ENCODE measurements at regions not wholly inside any gene's neighbourhood (a gene's known extent, or its start where the extent isn't known, plus 50 kb on each side); places are given as distances from the start of the nearest gene placed in this dataset.
A peak's percentile ranks its signal among the peaks of the same experiment; 100 is the strongest.

DNA sequence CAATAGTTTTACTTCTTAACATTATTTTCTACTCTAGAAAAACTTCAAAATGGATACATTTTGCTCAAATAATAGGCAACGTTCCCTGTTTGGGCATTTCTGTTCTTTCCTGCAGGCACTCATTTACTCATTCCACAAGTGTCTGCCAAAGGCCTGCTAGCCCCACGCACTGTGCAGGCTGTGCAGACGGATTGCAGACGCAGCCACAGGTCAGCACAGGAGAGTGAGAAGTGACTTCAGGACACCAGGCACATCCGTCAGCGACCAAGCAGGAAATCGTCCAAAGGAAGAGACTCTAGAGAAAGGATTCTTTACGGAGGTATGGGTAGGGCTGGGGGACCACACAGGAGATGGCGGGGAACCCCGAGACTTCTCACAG lies 103.0 kb upstream of the AGAP1 start:
- Mint-ChIP-seq H3K9me3 (ENCODE audit: unreplicated experiment) (no peaks in the 10 kb centered on the region), H3K4me1 (ENCODE audit: low read depth, unreplicated experiment) (peaks cover 6% of the 10 kb centered on the region), H3K36me3 (ENCODE audit: insufficient read depth, unreplicated experiment) (no peaks in the 10 kb centered on the region), H3K27ac (ENCODE audit: unreplicated experiment) (no peak overlapping the region), H3K27me3 (ENCODE audit: insufficient read depth, unreplicated experiment) (no peaks in the 10 kb centered on the region), H3K4me3 (ENCODE audit: unreplicated experiment) (no peak overlapping the region)
- ChIA-PET POLR2A (no interaction called here), CTCF (no interaction called here)
- DNase-seq, result no peak
- BruUV-seq (replicated peaks), result no TSS peak
- no peak for TF ChIP-seq CTCF (IDR thresholded peaks at IDR 0.05; ENCODE audit: insufficient read depth in 1 of 2, low read depth in 1 of 2, low read length in 1 of 2, severe bottlenecking in 1 of 2, unreplicated experiment in 1 of 2)
- H3K27me3 ChIP-seq (replicated peaks; ENCODE audit: control insufficient read depth, insufficient read depth, low read length), result no peaks in the 10 kb centered on the region
- intact Hi-C loops (cut with micrococcal nuclease; ENCODE audit: unreplicated experiment), result no loop called here
- no peaks in the 10 kb centered on the region for H3K4me1 ChIP-seq
- no peaks in the 10 kb centered on the region for H3K36me3 ChIP-seq (ENCODE audit: control insufficient read depth, insufficient read depth, low read length)
- no peaks in the 10 kb centered on the region for H3K9me3 ChIP-seq
- no peak overlapping the region for H3K4me3 ChIP-seq (ENCODE audit: low read depth, low read length)

DNA sequence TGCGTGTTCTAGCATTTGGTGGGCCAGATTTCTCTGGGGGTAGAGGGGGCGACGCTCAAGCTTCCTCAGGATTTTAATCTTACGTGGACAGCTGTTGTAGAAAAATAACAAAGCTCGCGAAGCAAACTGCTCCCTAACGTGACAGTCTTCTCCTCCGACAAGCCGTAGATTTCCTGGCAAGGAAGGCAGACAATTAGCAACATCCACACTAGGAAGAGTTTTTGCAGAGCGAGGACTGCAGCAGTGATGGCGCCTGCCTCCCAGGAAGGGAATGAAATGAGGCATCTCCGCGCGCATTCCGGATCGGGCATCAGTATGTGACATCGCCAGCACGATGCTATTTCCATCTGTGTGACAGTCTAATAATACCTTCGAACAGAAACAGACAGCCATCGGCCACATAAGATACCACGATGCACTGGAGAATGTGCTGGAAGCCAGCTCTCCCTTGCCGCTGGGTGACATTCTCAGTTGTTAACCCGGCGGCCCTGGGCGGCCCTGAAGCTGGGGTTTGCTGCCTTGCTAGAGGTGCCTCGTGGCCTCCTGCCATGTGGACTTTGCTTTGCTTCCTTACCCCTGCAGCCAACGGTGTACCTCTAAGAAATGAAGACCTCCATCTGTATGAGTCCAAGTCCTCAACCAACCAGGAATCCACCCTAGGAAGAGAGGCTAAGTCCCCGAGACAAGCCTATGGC lies 101.8 kb upstream of the AGAP1 start:
- Histone ChIP-seq H3K4me1 (no peaks in the 10 kb centered on the region), H3K27me3 (replicated peaks; ENCODE audit: control insufficient read depth, insufficient read depth, low read length) (no peaks in the 10 kb centered on the region), H3K9me3 (no peaks in the 10 kb centered on the region), H3K4me3 (ENCODE audit: low read depth, low read length) (no peak overlapping the region), H3K36me3 (ENCODE audit: control insufficient read depth, insufficient read depth, low read length) (no peaks in the 10 kb centered on the region)
- no peaks in the 10 kb centered on the region for H3K36me3 Mint-ChIP-seq (ENCODE audit: insufficient read depth, unreplicated experiment)
- no peaks in the 10 kb centered on the region for H3K9me3 Mint-ChIP-seq (ENCODE audit: unreplicated experiment)
- H3K27ac Mint-ChIP-seq (ENCODE audit: unreplicated experiment), result no peak overlapping the region
- BruUV-seq (replicated peaks), result no TSS peak
- no peaks in the 10 kb centered on the region for H3K27me3 Mint-ChIP-seq (ENCODE audit: insufficient read depth, unreplicated experiment)
- no peak for TF ChIP-seq CTCF (IDR thresholded peaks at IDR 0.05; ENCODE audit: insufficient read depth in 1 of 2, low read depth in 1 of 2, low read length in 1 of 2, severe bottlenecking in 1 of 2, unreplicated experiment in 1 of 2)
- DNase-seq, result no peak
- H3K4me1 Mint-ChIP-seq (ENCODE audit: low read depth, unreplicated experiment), result peaks cover 6% of the 10 kb centered on the region
- H3K4me3 Mint-ChIP-seq (ENCODE audit: unreplicated experiment), result no peak overlapping the region
- intact Hi-C loops (cut with micrococcal nuclease; ENCODE audit: unreplicated experiment), result no loop called here
- ChIA-PET CTCF (no interaction called here), POLR2A (no interaction called here)

DNA sequence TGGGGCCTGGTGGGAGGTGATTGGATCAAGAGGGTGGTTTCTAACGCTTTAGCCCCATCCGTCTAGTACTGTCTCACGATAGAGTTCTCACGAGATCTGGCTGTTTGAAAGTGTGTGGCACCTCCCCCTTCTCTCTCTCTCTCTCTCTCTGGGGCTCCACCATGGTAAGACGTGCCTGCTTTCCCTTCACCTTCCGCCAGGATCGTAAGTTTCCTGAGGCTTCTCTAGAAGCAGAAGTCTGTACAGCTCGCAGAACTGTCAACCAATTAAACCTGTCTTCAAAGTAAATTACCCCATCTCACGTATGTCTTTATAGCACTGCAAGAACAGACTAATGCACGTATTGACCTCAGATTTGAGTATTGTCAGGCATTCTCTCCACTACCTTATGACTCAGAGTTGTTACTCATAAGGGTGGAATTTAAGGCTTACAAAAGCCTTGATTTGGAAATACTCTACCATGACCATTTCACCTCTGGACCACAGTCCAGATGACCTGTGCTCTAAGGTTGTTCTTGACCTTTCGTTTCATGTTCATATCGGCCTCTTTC lies 99.5 kb upstream of the AGAP1 start:
- H3K27me3 ChIP-seq (replicated peaks; ENCODE audit: control insufficient read depth, insufficient read depth, low read length), result no peaks in the 10 kb centered on the region
- intact Hi-C loops (cut with micrococcal nuclease; ENCODE audit: unreplicated experiment), result no loop called here
- H3K4me3 ChIP-seq (ENCODE audit: low read depth, low read length), result no peak overlapping the region

More for the DNA sequence above, 99.5 kb upstream of the AGAP1 start:
- Mint-ChIP-seq H3K27me3 (ENCODE audit: insufficient read depth, unreplicated experiment) (no peaks in the 10 kb centered on the region), H3K4me1 (ENCODE audit: low read depth, unreplicated experiment) (peaks cover 6% of the 10 kb centered on the region), H3K9me3 (ENCODE audit: unreplicated experiment) (peaks cover 6% of the 10 kb centered on the region), H3K4me3 (ENCODE audit: unreplicated experiment) (no peak overlapping the region), H3K27ac (ENCODE audit: unreplicated experiment) (peak overlapping the region; percentile 59), H3K36me3 (ENCODE audit: insufficient read depth, unreplicated experiment) (no peaks in the 10 kb centered on the region)
- ChIA-PET CTCF (no interaction called here), POLR2A (no interaction called here)
- no TSS peak for BruUV-seq (replicated peaks)
- no peaks in the 10 kb centered on the region for H3K4me1 ChIP-seq
- H3K9me3 ChIP-seq, result no peaks in the 10 kb centered on the region
- no peak for TF ChIP-seq CTCF (IDR thresholded peaks at IDR 0.05; ENCODE audit: insufficient read depth in 1 of 2, low read depth in 1 of 2, low read length in 1 of 2, severe bottlenecking in 1 of 2, unreplicated experiment in 1 of 2)
- no peak for DNase-seq
- H3K36me3 ChIP-seq (ENCODE audit: control insufficient read depth, insufficient read depth, low read length), result no peaks in the 10 kb centered on the region
